ENCODE measurements at regions not wholly inside any gene's neighbourhood (a gene's known extent, or its start where the extent isn't known, plus 50 kb on each side); places are given as distances from the start of the nearest gene placed in this dataset.
"Not testable (repeated sequence)": the region's sequence is repeated elsewhere in the genome, so short reads cannot be mapped to it uniquely, and the experiment has no call there.

GRCh38 chr2:220370764-220371163 lies 743.3 kb downstream of the SLC4A3 start:
- no peaks in the 10 kb centered on the region for H3K27me3 ChIP-seq
- TF ChIP-seq CTCF (IDR thresholded peaks at IDR 0.05), result no peak
- no peak overlapping the region for H3K4me3 ChIP-seq
- intact Hi-C loops (cut with DNase I), result no loop called here
- DNase-seq (no peak), ATAC-seq (no peak)
- H3K9me3 ChIP-seq, result no peaks in the 10 kb centered on the region
- H3K27ac ChIP-seq, result no peak overlapping the region
- no peaks in the 10 kb centered on the region for H3K4me1 ChIP-seq
- H3K36me3 ChIP-seq, result no peaks in the 10 kb centered on the region

- Histone ChIP-seq H3K4me3 (no peak overlapping the region), H3K4me1 (no peaks in the 10 kb centered on the region), H3K36me3 (no peaks in the 10 kb centered on the region), H3K9me3 (no peaks in the 10 kb centered on the region), H3K27me3 (no peaks in the 10 kb centered on the region), H3K27ac (no peak overlapping the region)
- ATAC-seq, result no peak
- DNase-seq, result no peak
- no peak for TF ChIP-seq CTCF (IDR thresholded peaks at IDR 0.05)
- intact Hi-C loops (cut with DNase I), result no loop called here
Measured at GRCh38 chr2:220371211-220371610, 743.8 kb downstream of the SLC4A3 start.

GRCh38 chr2:220373878-220374277 lies 746.4 kb downstream of the SLC4A3 start:
- TF ChIP-seq CTCF (IDR thresholded peaks at IDR 0.05), result no peak

GRCh38 chr2:220374282-220374681 lies 746.9 kb downstream of the SLC4A3 start:
- Histone ChIP-seq H3K4me3 (no peak overlapping the region), H3K27me3 (no peaks in the 10 kb centered on the region), H3K36me3 (no peaks in the 10 kb centered on the region), H3K9me3 (peaks cover 0 to 4% of the 10 kb centered on the region in 2 donors), H3K27ac (no peak overlapping the region), H3K4me1 (no peaks in the 10 kb centered on the region)
- no peak for DNase-seq
- intact Hi-C loops (cut with DNase I), result no loop called here
- no peak for ATAC-seq
- no peak for TF ChIP-seq CTCF (IDR thresholded peaks at IDR 0.05)

More at GRCh38 chr2:220373878-220374277, 746.4 kb downstream of the SLC4A3 start:
- Histone ChIP-seq H3K4me3 (no peak overlapping the region), H3K4me1 (no peaks in the 10 kb centered on the region), H3K27me3 (no peaks in the 10 kb centered on the region), H3K27ac (no peak overlapping the region), H3K36me3 (no peaks in the 10 kb centered on the region), H3K9me3 (peaks cover 0 to under 1% of the 10 kb centered on the region in 2 donors)
- ATAC-seq, result no peak
- intact Hi-C loops (cut with DNase I), result no loop called here
- no peak for DNase-seq

GRCh38 chr2:220377482-220378155 lies 750.2 kb downstream of the SLC4A3 start:
- DNase-seq (no peak), ATAC-seq (no peak)
- no peak for TF ChIP-seq CTCF (IDR thresholded peaks at IDR 0.05)
- no peaks in the 10 kb centered on the region for H3K36me3 ChIP-seq
- H3K27ac ChIP-seq, result no peak overlapping the region
- H3K9me3 ChIP-seq, result peaks cover 0 to 24% of the 10 kb centered on the region in 2 donors
- no peak overlapping the region for H3K4me3 ChIP-seq
- H3K4me1 ChIP-seq, result no peaks in the 10 kb centered on the region
- intact Hi-C loops (cut with DNase I), result no loop called here
- H3K27me3 ChIP-seq, result no peaks in the 10 kb centered on the region

- DNase-seq; ATAC-seq; H3K4me1 ChIP-seq; intact Hi-C loops (cut with DNase I); H3K27ac ChIP-seq; H3K36me3 ChIP-seq; H3K4me3 ChIP-seq; H3K27me3 ChIP-seq: not testable (repeated sequence)
- peaks cover 0 to 12% of the 10 kb centered on the region in 2 donors for H3K9me3 ChIP-seq
Measured at GRCh38 chr2:220387758-220388157, 760.3 kb downstream of the SLC4A3 start.
